ENCODE measurements at regions not wholly inside any gene's neighbourhood (a gene's known extent, or its start where the extent isn't known, plus 50 kb on each side); places are given as distances from the start of the nearest gene placed in this dataset.

DNA sequence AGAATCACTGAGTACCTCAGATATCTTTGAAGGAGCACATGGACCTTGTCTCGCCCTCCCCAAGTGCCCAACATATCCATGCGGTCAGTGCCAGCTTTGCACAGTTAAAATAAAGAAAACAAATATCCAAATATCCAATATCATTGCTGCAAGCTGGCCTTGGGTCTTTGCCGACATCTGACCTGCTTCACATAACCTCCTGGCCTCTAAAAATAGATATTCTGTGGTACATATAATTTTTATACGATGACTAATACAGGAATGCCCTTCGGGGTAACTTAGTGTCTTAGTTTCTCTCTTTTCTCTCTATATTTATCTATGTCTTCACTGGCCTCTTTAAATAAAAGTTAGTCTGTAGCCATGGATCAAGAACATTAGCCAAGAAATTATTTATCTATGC is 67.8 kb downstream of the MAF start:
- TF ChIP-seq, protein P1, sequence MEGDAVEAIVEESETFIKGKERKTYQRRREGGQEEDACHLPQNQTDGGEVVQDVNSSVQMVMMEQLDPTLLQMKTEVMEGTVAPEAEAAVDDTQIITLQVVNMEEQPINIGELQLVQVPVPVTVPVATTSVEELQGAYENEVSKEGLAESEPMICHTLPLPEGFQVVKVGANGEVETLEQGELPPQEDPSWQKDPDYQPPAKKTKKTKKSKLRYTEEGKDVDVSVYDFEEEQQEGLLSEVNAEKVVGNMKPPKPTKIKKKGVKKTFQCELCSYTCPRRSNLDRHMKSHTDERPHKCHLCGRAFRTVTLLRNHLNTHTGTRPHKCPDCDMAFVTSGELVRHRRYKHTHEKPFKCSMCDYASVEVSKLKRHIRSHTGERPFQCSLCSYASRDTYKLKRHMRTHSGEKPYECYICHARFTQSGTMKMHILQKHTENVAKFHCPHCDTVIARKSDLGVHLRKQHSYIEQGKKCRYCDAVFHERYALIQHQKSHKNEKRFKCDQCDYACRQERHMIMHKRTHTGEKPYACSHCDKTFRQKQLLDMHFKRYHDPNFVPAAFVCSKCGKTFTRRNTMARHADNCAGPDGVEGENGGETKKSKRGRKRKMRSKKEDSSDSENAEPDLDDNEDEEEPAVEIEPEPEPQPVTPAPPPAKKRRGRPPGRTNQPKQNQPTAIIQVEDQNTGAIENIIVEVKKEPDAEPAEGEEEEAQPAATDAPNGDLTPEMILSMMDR (IDR thresholded peaks at IDR 0.05): no peak
- no peak for TF ChIP-seq POLR2A (IDR thresholded peaks at IDR 0.05)

All from esophagus squamous epithelium (tissue), 4 donors.